WI38 (cell line): ENCODE measurements at regions not wholly inside any gene's neighbourhood (a gene's known extent, or its start where the extent isn't known, plus 50 kb on each side); places are given as distances from the start of the nearest gene placed in this dataset.

Source experiments
- H3K4me3 ChIP-seq: 2 replicates; pipeline ENCODE4 v1.5.1; 2011; ENCODE audit warnings: low read depth, mild to moderate bottlenecking, control low read depth, low read length
- TF ChIP-seq, protein P1 (sequence below): IDR thresholded peaks from 2 replicates; pipeline ENCODE4 v1.5.1; 2012; ENCODE audit warnings: low read depth, mild to moderate bottlenecking, control low read depth, low read length

DNA sequence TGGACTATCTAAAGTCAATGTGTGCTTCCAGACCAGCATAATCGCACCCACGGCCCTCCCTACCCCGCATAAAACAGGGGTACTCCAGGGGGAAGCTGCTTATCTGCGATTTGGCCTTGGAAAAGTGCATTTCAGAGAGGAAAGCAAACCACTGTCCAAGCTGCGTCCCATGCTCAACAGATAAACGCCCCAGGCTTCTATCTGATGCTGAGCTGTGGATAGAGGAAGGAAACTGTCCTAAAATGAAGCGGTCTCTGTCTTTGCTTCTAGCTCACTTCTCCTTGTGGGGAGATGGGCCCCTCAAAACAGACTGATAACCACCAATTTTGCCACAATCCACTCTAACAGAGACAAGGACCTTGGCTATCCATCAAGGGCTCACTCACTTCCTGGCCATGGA, 160.5 kb upstream of the TNRC6C start:
- TF ChIP-seq, protein P1, sequence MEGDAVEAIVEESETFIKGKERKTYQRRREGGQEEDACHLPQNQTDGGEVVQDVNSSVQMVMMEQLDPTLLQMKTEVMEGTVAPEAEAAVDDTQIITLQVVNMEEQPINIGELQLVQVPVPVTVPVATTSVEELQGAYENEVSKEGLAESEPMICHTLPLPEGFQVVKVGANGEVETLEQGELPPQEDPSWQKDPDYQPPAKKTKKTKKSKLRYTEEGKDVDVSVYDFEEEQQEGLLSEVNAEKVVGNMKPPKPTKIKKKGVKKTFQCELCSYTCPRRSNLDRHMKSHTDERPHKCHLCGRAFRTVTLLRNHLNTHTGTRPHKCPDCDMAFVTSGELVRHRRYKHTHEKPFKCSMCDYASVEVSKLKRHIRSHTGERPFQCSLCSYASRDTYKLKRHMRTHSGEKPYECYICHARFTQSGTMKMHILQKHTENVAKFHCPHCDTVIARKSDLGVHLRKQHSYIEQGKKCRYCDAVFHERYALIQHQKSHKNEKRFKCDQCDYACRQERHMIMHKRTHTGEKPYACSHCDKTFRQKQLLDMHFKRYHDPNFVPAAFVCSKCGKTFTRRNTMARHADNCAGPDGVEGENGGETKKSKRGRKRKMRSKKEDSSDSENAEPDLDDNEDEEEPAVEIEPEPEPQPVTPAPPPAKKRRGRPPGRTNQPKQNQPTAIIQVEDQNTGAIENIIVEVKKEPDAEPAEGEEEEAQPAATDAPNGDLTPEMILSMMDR = no peak
- H3K4me3 ChIP-seq = no peak overlapping the region

DNA sequence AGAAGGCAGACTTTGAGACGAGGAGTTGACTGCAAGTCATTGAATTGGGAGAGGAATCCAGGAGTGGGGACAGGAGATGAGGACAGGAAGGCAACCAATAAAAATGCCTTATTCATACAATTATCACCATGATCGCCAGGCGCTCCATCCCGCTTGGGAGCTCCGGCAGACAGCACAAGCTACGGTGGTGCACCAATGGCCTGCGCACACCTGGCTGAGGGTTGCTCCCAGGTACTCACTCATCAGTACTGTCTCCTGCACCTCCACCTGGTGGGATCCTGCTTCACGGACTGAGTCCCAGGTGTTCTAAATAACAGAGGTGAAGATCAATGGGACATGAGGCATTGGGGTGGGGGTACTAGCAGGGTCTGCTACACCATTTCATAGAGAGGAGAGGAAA, 160.0 kb upstream of the TNRC6C start:
- TF ChIP-seq, protein P1 = no peak
- no peak overlapping the region for H3K4me3 ChIP-seq

DNA sequence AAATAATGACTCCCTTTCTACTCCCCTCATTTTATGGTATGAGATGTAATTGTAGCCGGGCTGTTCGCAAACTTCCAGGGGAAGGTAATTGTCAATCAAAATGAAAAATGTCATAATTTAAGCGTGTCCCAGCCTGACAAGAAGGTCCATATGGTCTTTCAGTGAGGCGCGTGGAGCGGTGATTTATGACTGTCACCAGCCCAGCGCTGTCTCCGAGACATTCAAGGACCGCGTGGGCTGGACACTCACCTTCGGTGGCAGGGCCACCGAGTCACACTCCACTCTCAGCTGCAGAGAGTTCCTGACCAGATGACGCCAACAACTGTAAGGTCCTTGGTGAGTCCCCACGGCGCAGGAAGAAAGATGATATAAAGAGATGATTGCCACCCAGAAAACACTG, 157.7 kb upstream of the TNRC6C start:
- TF ChIP-seq, protein P1 = no peak

DNA sequence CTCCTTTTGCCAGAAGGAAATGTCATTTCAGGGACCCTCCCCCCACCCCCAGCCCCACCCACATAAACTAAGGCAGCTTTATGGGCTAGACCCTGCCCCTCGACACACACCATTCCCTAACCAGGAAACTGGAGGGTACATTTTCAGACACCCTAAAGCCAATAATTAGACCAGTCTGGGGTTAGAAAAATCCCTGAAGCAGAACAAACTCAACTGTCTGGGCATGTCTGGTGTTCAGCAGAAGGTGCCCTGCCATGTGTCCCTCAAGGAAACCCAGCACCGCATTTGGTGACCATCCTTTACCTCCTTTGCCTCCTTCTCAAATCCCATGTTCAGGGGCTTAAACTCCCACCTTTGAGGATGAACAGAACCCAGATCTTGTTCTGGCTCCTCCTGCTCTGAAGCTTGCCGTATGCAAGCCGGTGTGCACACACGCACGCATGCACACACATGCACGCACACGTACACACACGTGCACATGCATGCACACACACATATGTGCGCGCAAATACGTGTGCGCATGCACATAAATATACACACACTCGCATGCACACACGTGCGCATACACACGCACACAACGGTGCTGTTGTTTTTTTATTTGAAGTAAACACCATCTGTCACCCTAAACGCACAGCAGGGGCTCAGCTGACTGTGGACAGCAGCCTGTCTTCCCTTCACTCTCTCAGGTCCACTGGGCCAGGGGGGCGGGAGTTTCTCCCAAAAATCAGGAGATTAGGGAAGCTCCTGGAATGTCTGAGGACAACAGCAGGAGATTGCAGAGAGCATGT, 156.8 kb upstream of the TNRC6C start:
- TF ChIP-seq, protein P1 = no peak
- H3K4me3 ChIP-seq = no peak overlapping the region

More for the DNA sequence above, 157.7 kb upstream of the TNRC6C start:
- H3K4me3 ChIP-seq = no peak overlapping the region

DNA sequence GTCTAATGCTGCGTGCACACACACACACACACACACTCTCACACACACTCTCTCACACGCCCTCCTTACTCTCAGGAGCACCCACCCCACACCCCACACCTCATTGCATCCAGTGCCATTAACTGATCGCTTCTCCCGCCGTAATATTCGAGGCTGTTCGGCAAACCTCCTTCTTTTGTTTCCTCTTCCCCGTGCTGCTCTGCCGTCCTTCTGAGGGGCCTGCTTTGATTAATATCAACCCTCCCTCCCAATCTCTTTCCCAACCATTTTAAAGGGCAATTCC, 156.2 kb upstream of the TNRC6C start:
- H3K4me3 ChIP-seq = no peak overlapping the region

DNA sequence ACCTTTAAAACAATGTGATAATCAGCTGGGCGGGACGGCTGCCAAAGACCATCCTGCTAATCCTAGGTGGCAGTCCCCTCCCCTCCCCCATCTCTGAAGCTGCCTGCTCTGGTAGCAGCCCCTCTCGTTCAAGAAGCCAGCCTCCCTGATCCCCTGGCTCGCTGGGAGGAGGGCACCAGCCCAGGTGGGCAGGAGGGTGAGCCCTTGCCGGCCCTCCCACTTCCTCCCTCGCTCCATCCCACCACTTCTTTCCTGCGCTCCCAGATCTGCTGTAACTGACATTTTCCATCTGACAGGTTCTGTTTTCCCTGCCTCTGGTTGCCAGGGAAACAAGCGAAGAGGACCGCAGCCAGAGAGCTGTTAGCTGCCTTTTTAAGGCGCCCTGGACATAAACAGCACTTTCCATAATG, 155.7 kb upstream of the TNRC6C start:
- TF ChIP-seq, protein P1 = no peak
- H3K4me3 ChIP-seq = no peak overlapping the region

More for the DNA sequence above, 156.2 kb upstream of the TNRC6C start:
- TF ChIP-seq, protein P1 = no peak

DNA sequence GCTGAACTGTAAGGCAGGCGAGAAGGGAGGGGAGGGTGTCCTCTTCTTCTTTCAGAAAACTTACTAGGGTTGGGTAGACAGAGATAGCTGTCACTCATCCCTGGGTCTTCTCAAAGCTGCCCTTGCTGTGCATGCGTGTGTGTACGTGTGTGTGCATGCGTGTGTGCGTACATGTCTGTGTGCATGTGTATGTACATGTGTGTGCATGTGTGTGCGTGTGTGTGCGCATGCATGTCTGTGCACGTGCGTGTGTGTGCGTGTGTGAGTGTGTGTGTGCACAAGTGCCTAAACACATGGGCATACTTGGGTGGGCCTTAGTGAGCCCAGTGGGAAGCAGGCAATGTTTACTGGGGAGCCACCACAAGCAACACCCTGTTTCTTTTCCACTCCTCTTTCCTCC, 154.8 kb upstream of the TNRC6C start:
- TF ChIP-seq, protein P1 = no peak

More for the DNA sequence above, 154.8 kb upstream of the TNRC6C start:
- H3K4me3 ChIP-seq = no peak overlapping the region
